ENCODE measurements at regions not wholly inside any gene's neighbourhood (a gene's known extent, or its start where the extent isn't known, plus 50 kb on each side); places are given as distances from the start of the nearest gene placed in this dataset.
"Not testable (repeated sequence)": the region's sequence is repeated elsewhere in the genome, so short reads cannot be mapped to it uniquely, and the experiment has no call there.

DNA sequence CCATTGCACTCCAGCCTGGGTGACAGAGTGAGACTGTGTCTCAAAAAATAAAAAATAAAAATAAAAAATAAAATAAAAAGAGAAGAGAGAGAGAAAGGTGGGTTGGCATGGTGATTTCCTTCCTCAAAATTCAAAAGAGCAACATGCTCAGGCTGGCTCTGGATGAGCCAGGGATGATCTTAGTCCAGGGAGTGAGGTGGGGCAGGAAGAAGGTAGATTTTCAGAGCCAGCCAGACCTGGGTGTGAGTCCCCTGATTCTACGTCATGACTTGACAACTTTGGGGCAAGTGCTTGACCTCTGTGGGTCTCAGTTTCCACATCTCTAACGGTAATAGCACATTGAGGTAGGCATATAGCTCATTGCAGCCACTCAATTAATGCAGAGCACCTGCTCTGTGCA lies 109.4 kb upstream of the CTBP2 start:
- no peak for DNase-seq

DNA sequence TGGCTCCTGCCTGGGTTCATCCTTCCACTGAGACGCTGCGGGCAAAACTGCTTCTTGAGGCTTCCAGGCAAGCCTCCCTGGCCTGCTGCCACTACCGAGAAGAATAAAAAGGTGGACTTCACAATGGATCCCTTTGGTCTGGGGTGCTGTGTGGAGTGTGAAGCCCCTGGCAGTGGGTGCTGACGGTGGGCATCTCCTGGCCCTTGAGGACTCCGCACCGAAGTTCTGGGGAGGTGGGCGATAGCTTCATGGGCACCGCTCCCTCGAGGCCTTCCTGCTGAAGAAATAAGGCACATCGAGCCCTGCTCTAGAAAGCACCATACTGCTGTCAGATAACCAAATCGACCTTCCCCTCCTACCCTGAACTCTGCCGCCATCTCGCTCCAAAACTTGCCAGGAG lies 106.6 kb upstream of the CTBP2 start:
- DNase-seq: no peak

DNA sequence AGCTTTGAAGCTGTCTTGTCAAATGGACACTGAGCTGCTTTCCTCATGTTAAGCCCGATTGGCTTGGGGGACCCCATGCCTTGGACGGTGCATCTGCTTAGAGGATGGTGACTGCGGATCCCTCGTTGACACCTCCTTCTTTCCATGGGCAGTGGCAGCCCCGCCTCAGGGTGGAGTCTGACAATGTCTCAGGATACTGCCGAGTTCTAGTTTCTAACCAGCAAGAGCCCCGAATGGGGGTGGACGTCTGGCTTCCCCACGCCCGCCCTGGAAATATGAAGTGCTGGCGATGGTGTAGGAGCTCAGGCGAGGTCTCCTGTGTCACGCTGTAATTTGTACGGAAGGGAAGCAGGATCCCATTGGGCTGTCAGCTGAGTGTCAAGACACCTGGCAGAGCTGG lies 106.2 kb upstream of the CTBP2 start:
- no peak for DNase-seq

DNA sequence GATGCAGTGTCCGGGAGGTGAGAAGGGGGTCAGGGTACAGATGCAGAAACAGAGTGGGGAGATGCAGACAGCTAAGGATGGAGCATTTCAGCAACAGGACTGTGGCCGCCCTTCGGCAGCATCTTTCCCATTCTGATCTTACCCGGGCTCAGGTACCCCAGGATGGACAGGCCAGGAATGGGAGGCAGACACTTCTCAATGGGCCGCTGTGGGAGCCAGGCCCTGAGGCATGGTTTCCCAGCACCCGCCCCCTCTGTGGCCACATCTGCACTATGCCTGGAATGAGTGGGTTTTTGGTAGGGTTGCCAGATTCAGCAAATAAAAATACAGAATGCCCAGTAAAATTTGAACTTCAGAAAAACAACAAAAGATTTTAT lies 105.2 kb upstream of the CTBP2 start:
- no peak for DNase-seq

DNA sequence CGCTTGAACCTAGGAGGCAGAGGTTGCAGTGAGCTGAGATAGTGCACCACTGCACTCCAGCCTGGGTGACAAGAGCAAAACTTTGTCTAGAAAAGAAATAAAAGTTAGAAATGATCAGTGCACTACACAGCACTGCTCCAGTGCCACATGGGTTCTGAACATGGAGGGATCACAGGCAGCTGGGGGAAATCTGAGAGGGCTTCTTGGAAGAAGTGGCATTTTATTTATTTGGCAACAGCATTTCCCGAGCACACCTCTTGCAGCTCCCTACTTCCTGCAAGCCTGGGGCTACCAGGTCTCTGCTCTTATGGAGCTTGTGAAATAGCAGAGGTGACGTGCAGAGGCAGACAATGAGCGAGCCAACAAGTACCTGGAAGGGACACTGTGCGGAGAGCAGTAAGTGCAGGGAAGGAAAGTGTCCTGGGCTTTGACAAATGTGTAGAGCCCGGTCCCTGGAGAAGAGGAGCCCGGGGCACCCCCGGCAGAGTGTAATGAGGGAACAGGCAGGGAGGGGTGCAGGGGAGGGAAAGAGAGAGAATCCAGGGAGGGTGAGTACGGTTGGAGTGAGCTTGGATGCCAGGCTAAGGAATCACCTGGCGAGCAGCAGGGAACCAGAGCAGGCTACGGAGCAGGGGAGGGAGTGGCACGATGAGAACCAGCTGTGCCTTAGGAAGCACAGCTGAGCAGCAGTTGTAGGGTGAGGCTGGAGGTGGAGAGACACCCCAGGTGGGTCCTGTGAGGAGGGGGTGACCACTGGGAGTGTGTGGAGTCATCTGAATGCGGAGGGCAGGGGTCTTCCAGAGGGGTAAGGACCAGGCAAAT lies 104.6 kb upstream of the CTBP2 start:
- no peak for DNase-seq

DNA sequence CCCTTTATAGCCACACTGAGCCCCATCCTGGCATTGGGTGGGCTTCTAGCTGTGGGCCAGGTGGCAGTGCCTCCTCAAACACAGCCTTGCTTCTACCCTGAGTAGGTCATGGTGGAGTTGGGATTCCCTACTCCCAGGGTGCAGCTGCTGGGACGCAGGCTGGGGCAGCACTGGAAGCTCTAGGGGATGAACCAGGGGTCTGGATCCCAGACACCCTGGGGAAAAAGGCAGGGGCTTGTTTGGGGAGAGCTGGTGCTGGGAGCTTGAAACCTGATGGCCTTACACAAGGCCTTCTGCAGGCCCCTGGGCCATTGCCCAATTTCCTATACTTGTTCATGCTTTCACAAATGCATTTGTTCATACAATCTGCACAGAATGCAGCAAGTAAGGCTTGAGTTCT lies 103.7 kb upstream of the CTBP2 start:
- no peak for DNase-seq

DNA sequence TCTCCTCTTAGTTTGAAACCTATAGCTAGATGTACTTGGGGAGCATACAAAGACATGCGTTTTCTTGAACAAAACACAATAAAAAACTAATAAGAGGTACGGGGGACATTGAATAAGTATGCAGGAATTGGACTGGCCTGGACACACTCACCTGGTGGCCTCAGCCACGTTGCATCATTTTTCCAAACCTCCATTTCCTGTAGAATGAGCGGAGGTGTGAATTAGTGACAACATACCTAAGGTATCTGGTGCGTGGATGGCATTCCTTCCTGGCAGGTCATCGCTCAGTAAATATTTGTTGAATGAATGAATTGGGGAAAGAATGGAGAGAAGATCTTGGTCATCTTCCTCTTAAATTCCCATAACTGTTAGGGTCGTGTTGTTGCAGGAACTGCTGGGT lies 103.2 kb upstream of the CTBP2 start:
- no peak for DNase-seq

DNA sequence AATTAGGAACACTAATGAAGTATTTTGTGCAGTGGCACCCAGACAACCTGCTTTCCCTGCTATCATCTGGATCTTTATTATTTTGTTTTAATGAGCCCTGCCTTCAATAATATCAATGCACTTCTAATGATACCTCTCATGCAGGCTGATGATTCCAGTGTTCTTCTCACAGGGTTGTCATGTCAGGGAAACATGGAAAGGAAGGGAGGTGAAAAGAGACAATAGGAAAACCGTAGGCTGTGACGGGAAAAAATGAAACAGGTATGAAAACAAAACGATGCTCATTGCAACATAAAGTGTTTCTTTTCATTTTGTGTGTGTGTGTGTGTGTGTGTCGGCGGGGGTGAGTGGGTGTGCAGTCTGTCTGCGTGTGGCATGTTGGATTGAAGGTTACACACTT lies 102.6 kb upstream of the CTBP2 start:
- no peak for DNase-seq

DNA sequence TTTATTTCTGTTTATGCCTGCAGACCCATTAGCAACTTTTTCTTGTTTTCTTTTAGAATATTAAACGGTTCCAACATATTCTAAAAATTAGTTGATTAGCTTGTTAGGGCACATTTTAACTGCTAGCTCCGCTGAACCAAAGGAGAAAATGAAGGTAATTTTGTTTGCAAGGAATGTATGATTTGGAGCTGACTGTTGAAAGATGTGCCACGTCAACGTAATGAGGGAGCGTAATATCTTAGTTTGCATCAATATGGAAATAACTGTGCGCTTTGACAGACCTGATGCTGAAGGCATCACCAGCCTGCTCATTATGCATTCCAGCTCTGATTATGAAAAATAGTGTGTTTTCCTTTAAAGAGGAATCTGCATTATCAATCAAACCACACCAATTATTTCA lies 102.0 kb upstream of the CTBP2 start:
- DNase-seq: no peak

DNA sequence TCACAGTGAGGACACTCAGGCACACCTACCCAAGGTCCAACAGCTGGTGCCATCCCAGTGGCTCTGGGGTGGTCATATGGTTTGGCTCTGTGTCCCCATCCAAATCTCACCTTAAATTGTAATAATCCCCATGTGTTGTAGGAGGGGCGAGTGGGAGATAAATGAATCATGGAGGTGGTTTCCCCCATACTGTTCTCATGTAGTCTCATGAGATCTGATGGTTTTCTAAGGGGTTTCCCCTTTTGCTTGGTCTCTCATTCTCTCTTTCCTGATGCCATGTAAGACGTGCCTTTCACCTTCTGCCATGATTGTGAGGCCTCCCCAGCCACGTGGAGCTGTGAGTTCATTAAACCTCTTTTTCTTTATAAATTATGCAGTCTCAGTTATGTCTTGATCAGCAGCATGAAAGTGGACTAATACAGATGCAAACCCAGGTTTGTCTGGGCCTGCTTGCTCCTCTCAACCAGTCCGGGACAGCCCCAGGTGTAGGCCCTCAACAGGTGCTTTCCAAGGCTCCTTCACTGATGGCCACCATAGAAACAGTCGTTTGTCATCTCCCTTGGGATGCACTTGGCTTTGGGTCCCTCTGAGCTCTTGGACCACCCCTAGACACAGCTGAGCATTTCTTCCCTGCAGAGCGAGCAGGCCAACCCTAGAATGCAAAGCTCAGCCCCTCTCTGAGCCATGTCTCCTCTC lies 101.3 kb upstream of the CTBP2 start:
- no peak for DNase-seq

DNA sequence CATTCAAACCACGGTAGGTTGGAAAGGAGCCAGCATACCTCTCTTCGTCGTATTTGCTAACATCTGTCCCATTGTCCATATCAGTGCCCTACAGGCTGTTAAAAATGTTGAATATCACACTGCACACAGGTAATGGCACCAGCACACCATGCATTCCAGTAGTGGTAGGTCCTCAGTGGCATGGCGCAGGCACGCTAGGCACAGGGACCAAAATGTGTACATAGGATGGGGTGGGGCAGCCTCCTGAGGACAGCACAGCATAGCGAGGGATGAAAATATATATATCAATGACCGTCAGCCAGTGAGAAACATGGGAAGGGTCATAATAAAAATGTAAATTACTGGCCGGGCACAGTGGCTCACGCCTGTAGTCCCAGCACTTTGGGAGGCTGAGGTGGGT lies 99.9 kb upstream of the CTBP2 start:
- no peak for DNase-seq

DNA sequence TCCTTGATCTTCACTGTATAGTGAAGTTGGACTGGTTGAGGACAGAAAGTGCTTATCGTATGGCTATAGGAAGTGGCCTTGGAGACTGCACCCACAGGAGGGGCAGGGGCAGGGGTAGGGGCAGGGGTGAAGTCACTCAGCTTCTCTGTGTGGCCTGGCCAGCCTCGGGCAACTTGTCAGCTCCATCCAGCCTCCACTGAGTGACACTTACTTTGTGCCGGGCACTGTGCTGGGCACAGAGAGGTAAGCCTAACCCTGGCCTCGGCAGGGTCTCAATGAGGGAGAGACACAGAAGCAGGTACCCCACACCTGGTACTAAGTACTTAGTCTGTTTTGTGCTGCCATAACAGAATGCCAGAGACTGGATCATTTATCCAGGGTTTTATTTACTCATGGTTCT lies 99.3 kb upstream of the CTBP2 start:
- DNase-seq: no peak

DNA sequence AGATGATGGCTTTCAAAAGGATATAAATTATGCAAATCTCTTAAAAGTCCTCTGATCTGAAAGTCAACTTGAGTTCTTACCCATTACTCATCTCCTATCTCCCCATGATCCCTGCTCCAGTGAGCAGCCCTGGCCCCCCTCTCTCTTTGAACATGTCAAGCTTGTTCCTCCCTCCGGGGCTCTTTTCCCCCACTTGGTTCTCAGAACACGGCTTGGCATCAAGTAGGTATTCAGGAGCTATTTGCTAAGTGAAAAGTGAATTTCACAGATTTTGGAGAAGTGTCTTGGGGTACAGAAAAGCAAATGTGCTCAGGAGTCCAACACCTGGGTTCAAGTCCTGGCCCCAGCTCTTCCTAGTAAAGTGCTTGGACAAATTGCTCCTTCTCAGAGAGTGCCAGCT lies 98.3 kb upstream of the CTBP2 start:
- no peak for DNase-seq

DNA sequence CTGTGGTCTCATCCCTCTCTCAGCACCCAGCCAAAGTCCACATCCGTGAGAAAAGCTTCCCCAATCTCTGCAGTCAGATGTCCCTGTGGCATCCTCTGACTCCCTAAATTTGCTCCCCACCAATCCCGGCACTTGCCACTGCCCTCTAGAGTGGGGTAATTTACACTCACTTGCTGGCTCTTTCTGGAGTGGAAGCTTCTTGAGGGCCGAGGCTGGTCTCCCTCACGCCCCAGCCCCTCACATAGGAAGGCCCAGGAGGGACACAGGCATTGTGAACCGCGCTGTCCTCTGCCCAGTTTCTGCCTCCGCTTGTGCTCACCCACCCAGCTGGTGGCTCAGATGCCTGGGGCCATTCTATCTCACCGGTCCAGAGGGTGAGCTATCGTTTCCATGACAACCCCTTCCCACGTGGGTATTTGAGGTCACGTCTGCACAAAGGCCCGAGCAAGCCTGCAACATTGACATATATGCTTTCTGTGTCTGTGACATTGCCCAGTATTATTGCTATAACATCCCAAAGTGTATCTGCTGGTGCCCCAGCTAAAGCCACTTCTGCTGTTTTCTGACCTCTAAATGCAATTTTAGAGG lies 97.3 kb upstream of the CTBP2 start:
- DNase-seq: no peak

DNA sequence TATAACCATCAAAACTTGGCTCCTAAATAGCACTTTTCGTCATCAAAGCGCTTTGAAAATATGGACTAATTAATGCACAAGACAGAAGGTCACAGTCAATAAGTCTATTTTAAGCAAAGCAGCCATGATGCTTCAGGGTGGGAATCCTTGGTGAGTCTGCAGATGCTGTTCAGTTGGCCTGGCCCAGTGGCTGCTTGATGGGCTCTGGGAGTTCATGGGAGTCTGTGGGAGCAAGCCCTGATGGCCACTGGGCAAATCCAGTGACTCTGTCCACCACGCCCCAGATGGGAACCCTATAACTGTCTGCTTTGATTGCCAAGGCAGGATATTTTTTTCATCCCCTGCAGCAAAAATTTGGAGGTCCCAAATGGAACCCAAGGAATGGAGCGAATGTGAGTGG lies 95.7 kb upstream of the CTBP2 start:
- DNase-seq: no peak

DNA sequence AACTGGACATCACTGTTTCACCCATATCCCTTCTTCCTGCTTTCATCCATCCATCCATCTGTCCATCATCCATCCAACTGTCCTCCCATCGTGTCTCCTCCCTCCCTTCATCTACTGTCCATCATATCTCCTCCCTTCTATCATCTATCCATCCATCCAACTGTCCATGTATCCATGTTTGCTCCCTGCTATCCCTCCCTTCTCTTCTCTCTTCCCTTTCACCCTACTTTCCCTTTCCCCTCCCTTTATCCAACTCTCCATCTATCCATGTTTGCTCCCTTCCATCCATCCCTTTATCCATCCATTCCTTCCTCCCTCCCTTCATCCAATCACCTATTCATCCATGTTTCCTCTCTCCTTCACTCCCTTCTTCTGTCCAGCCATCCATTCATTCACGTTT lies 92.6 kb upstream of the CTBP2 start:
- no peak for DNase-seq

DNA sequence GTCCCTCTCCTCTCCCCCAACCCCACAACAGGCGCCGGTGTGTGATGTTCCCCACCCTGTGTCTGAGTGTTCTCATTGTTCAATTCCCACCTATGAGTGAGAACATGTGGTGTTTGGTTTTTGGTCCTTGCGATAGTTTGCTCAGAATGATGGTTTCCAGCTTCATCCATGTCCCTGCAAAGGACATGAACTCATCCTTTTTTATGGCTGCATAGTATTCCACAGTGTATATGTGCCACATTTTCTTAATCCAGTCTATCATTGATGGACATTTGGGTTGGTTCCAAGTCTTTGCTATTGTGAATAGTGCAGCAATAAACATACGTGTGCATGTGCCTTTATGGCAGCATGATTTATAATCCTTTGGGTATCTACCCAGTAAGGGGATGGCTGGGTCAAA lies 90.5 kb upstream of the CTBP2 start:
- DNase-seq: not testable (repeated sequence)

DNA sequence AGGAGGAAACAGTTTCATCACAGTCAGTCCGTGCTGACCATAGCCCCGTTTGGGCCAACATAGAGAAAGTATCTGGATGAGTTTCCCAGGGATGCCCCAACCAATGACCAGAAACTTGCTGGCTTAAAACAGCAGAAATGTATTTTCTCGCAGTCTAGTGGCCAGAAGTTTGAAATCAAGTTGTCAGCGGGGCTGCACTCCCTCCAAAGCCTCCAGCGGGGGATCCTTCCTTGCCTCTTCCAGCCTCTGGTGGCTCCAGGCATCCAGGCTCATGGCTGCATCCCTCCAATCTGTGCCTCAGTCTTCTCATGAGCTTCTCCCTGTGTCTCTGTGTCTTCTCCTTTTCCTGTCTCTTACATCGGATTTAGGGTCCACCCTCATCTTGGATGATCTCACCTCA lies 89.6 kb upstream of the CTBP2 start:
- no peak for DNase-seq

DNA sequence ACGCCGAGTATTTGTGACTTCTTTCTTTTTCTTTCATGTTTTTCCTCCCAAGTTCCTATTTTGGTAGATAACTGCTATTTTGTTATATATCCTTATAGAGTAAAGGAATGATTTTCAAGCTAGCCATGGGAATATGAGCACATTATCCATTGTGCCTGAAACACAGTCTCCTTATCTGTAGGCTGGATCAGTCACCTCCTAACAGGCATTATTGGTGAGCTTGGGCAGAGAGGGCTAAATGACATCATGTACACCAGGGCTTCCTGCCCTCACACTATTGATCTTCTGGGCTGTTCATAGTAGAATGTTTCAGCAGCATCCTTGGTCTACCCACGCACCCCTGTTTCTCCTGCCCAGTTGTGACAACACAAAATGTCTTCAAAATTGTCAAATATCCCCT lies 88.1 kb upstream of the CTBP2 start:
- no peak for DNase-seq

DNA sequence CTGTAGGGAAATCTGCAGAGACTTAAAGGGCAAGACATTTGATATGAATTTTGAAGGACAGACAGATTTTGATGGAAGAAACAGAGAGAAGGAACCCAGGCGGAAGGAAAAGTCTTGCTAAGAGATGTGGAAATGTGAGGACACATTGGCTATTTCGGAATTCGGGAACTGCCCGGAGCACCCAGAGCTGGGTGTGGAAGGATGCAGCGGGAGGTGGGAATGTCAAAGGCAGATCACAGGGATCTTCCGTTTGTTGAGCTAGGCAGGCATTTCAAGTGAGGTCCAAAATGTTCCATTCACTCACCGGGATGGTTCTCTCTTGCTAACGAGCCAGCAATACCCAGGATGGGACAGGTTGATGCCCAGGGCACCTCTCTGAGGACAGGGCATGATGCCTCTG lies 87.2 kb upstream of the CTBP2 start:
- no peak for DNase-seq

DNA sequence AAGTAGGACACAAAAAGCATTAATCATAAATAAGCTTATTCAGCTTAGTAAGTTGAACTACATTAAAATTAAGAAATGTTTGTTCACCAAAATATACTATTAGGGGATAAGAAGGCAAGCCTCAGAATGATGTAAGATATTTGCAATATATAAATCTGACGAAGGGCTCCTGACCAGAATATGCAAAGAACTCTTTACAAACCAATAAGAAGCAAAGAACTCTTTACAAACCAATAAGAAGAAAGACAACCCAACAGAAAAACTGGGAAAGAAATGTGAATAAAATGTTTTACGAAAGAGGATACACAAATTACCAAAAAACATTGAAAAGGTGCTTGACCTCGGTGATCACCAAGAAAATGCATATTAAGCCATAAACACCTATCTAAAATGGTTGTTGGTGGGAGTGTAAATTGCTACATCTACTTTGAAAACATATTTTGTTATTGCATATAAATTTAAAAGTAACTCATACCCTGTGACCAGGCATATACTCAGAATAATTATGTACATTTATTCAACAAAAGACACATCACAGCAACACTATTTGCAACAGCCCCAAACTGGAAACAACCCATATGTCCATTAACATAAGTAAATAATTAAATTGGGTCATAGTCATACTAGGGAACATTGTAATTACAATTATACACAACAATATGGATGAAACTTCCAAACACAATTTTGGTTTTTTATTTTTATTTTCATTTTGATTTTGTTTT lies 83.3 kb upstream of the CTBP2 start:
- no peak for DNase-seq

DNA sequence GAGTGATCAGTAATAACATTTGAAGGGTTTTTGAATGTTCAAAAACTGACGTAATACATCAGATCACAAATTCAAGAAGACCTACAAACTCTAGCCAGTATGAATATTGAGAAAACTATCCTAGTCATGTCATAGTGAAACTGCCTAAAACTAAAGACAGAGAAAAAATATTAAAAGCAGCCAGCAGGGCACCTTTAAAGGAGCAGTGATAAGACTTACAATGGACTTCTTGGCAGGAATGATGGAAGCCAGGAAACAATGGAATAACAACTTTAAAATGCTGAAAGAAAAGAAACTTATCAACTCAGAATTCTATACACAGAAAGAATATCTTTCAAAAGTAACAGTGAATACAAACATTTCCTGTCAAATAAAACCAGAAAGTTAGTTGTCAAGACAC lies 78.3 kb upstream of the CTBP2 start:
- DNase-seq: no peak

DNA sequence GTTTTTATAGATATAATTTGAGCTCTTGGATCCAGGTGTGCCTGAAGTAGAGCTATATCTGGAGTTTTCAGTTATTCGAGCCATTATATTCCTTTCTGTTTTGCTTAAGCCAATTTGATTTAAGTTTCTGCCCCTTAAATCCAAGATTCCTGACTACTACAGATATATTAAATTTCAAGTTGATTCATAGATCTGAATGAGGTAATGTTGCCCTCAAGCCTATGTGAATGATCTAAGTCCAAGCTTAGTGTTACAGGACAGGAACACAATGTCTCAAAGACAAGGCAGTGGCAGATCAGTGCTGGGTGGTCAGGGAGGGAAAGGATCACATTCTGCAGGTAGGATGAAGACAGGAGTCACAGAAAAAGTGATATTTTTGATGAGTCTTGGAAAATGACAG lies 75.7 kb upstream of the CTBP2 start:
- no peak for DNase-seq
